Caco-2 (cell line): ENCODE measurements at regions not wholly inside any gene's neighbourhood (a gene's known extent, or its start where the extent isn't known, plus 50 kb on each side); places are given as distances from the start of the nearest gene placed in this dataset.

Source experiments
- BruUV-seq: library from RNA; stranded (reverse); fragments of 400-500 nt; replicated peaks from 2 replicates; lab custom pipeline; 2021; lab: Mats Ljungman, UMichigan
- CTCF ChIA-PET: fragments of 300-600 bp; sonication (Branson Sonifier 250); formaldehyde crosslinking; loops from one replicate; lab custom pipeline; 2022; ENCODE audit warnings: antibody characterized with exemption; lab: Charles Lee
- POLR2A ChIA-PET: fragments of 300-600 bp; sonication (Branson Sonifier 250); formaldehyde crosslinking; loops from one replicate; lab custom pipeline; 2022; ENCODE audit warnings: antibody characterized with exemption; lab: Charles Lee
- DNase-seq, 2 experiments: peaks; one replicate each; pipeline versions ENCODE4 v3.0.0 to v3.0.0-alpha.2; 2020 to 2022
- H3K27me3 ChIP-seq: replicated peaks from 2 replicates; pipeline ENCODE4 v1.6.0; 2011; ENCODE audit warnings: low read length; ENCODE audit not compliant: control insufficient read depth, insufficient read depth
- H3K36me3 ChIP-seq: 2 replicates; pipeline ENCODE4 v1.5.1; 2011; ENCODE audit warnings: low read length; ENCODE audit not compliant: control insufficient read depth, insufficient read depth
- H3K4me1 ChIP-seq: fragments of 250-450 bp; sonication (Bioruptor Pico); 2 replicates; pipeline ENCODE4 v1.5.1; 2020; ENCODE audit warnings: mild to moderate bottlenecking
- H3K4me3 ChIP-seq: 2 replicates; pipeline ENCODE4 v1.5.1; 2011; ENCODE audit warnings: low read depth, mild to moderate bottlenecking, control low read depth, low read length
- H3K9me3 ChIP-seq: fragments of 250-450 bp; sonication (Bioruptor Pico); 2 replicates; pipeline ENCODE4 v1.5.1; 2020; ENCODE audit warnings: mild to moderate bottlenecking, moderate library complexity
- H3K27ac Mint-ChIP-seq: one replicate; pipeline ENCODE4 v1.8.0; 2022; ENCODE audit warnings: mixed read lengths; ENCODE audit not compliant: unreplicated experiment
- H3K27me3 Mint-ChIP-seq: one replicate; pipeline ENCODE4 v1.8.0; 2022; ENCODE audit warnings: mixed read lengths; ENCODE audit not compliant: insufficient read depth, unreplicated experiment
- H3K36me3 Mint-ChIP-seq: one replicate; pipeline ENCODE4 v1.8.0; 2022; ENCODE audit warnings: mild to moderate bottlenecking, mixed read lengths; ENCODE audit not compliant: insufficient read depth, unreplicated experiment
- H3K4me1 Mint-ChIP-seq: one replicate; pipeline ENCODE4 v1.8.0; 2022; ENCODE audit warnings: low read depth, mixed read lengths; ENCODE audit not compliant: unreplicated experiment
- H3K4me3 Mint-ChIP-seq: one replicate; pipeline ENCODE4 v1.8.0; 2022; ENCODE audit warnings: mild to moderate bottlenecking, moderate library complexity, mixed read lengths; ENCODE audit not compliant: unreplicated experiment
- H3K9me3 Mint-ChIP-seq: one replicate; pipeline ENCODE4 v1.8.0; 2022; ENCODE audit warnings: mixed read lengths; ENCODE audit not compliant: unreplicated experiment
- CTCF ChIP-seq, 2 experiments: fragments of 200-600 bp in 1 of 2; IDR thresholded peaks; 1 replicate in 1 of 2; 2 replicates in 1 of 2; pipeline versions ENCODE4 v1.5.1 to v1.8.0; 2011 to 2022; ENCODE audit warnings: antibody characterized with exemption in 1 of 2, control low read depth in 1 of 2, inconsistent platforms in 1 of 2, low read depth in 1 of 2, low read length in 1 of 2, mild to moderate bottlenecking in 1 of 2, moderate library complexity in 1 of 2; ENCODE audit not compliant: insufficient read depth in 1 of 2, severe bottlenecking in 1 of 2, unreplicated experiment in 1 of 2
- intact Hi-C: fragments of 100-400 bp; cut with micrococcal nuclease; formaldehyde crosslinking; loops from one replicate; pipeline ENCODE4 v1.10.0; 2022; ENCODE audit not compliant: unreplicated experiment

- H3K4me3 ChIP-seq: no peak overlapping the region
- ChIA-PET CTCF (no interaction called here), POLR2A (no interaction called here)
- H3K4me3 Mint-ChIP-seq: no peak overlapping the region
- H3K36me3 Mint-ChIP-seq: no peaks in the 10 kb centered on the region
- H3K9me3 ChIP-seq: no peaks in the 10 kb centered on the region
- H3K27ac Mint-ChIP-seq: no peak overlapping the region
- intact Hi-C loops: no loop called here
- H3K4me1 ChIP-seq: peaks cover 6% of the 10 kb centered on the region; the same call in 1 of the 2 replicates
- no peak for TF ChIP-seq CTCF (IDR thresholded peaks at IDR 0.05; ENCODE audit: insufficient read depth in 1 of 2, low read depth in 1 of 2, low read length in 1 of 2, severe bottlenecking in 1 of 2, unreplicated experiment in 1 of 2)
- H3K4me1 Mint-ChIP-seq: no peaks in the 10 kb centered on the region
- no peak for DNase-seq
- no peaks in the 10 kb centered on the region for H3K9me3 Mint-ChIP-seq
- no peaks in the 10 kb centered on the region for H3K27me3 Mint-ChIP-seq
- no peaks in the 10 kb centered on the region for H3K27me3 ChIP-seq
- no TSS peak for BruUV-seq
- H3K36me3 ChIP-seq: no peaks in the 10 kb centered on the region
These were observed 482.5 kb downstream of the BCL11A start for GRCh38 chr2:60070736-60071489.

GRCh38 chr2:60070196-60070595, 483.3 kb downstream of the BCL11A start:
- Histone ChIP-seq H3K9me3 (no peaks in the 10 kb centered on the region), H3K4me1 (peaks cover 6% of the 10 kb centered on the region; the same call in 1 of the 2 replicates), H3K4me3 (no peak overlapping the region), H3K27me3 (no peaks in the 10 kb centered on the region), H3K36me3 (no peaks in the 10 kb centered on the region)
- Mint-ChIP-seq H3K4me3 (no peak overlapping the region), H3K4me1 (no peaks in the 10 kb centered on the region), H3K36me3 (no peaks in the 10 kb centered on the region), H3K27ac (no peak overlapping the region), H3K9me3 (no peaks in the 10 kb centered on the region), H3K27me3 (no peaks in the 10 kb centered on the region)
- intact Hi-C loops: no loop called here
- ChIA-PET POLR2A (no interaction called here), CTCF (no interaction called here)
- no TSS peak for BruUV-seq
- TF ChIP-seq CTCF (IDR thresholded peaks at IDR 0.05; ENCODE audit: insufficient read depth in 1 of 2, low read depth in 1 of 2, low read length in 1 of 2, severe bottlenecking in 1 of 2, unreplicated experiment in 1 of 2): no peak
- no peak for DNase-seq

GRCh38 chr2:60068755-60069154, 484.7 kb downstream of the BCL11A start:
- no peaks in the 10 kb centered on the region for H3K27me3 Mint-ChIP-seq
- no peaks in the 10 kb centered on the region for H3K27me3 ChIP-seq
- H3K4me3 ChIP-seq: no peak overlapping the region
- intact Hi-C loops: no loop called here
- no peaks in the 10 kb centered on the region for H3K9me3 ChIP-seq
- H3K4me1 Mint-ChIP-seq: no peaks in the 10 kb centered on the region
- no peak overlapping the region for H3K4me3 Mint-ChIP-seq
- POLR2A ChIA-PET: no interaction called here
- no peaks in the 10 kb centered on the region for H3K36me3 ChIP-seq
- H3K4me1 ChIP-seq: peaks cover 6% of the 10 kb centered on the region; the same call in 1 of the 2 replicates
- no TSS peak for BruUV-seq
- no peak overlapping the region for H3K27ac Mint-ChIP-seq
- no peak for TF ChIP-seq CTCF (IDR thresholded peaks at IDR 0.05; ENCODE audit: insufficient read depth in 1 of 2, low read depth in 1 of 2, low read length in 1 of 2, severe bottlenecking in 1 of 2, unreplicated experiment in 1 of 2)
- H3K9me3 Mint-ChIP-seq: no peaks in the 10 kb centered on the region
- CTCF ChIA-PET: no interaction called here
- DNase-seq: no peak
- no peaks in the 10 kb centered on the region for H3K36me3 Mint-ChIP-seq
